Esophagus muscularis mucosa (tissue), 4 donors: ENCODE measurements at regions not wholly inside any gene's neighbourhood (a gene's known extent, or its start where the extent isn't known, plus 50 kb on each side); places are given as distances from the start of the nearest gene placed in this dataset.

Source experiments
- DNase-seq: peaks from one replicate; pipeline ENCODE4 v3.0.0-alpha.2; 2017; ENCODE audit errors: extremely low spot score
- H3K27ac ChIP-seq, 4 donors: fragments of 200-600 bp; sonication (generic); replicated peaks in 1 of 4; 1 replicate in 3 of 4; 2 replicates in 1 of 4; pipeline ENCODE4 v1.5.1; 2016 to 2019; ENCODE audit warnings: mild to moderate bottlenecking in 1 of 4
- H3K27me3 ChIP-seq, 4 donors: fragments of 200-600 bp; sonication (generic); one replicate each; pipeline versions ENCODE4 v1.5.1 to v1.6.0; 2016 to 2019
- H3K36me3 ChIP-seq, 4 donors: fragments of 200-600 bp; sonication (generic); one replicate each; pipeline ENCODE4 v1.5.1; 2016 to 2019
- H3K4me1 ChIP-seq, 4 donors: fragments of 200-600 bp; sonication (generic); one replicate each; pipeline ENCODE4 v1.5.1; 2016 to 2019
- H3K4me3 ChIP-seq, 4 donors: fragments of 200-600 bp; sonication (generic); 1 replicate in 2 of 4; 2 replicates in 2 of 4; pipeline ENCODE4 v1.5.1; 2016 to 2019; ENCODE audit warnings: mild to moderate bottlenecking in 4 of 4, moderate library complexity in 1 of 4
- H3K9me3 ChIP-seq, 4 donors: fragments of 200-600 bp; sonication (generic); 1 replicate in 3 of 4; 2 replicates in 1 of 4; pipeline ENCODE4 v1.5.1; 2016 to 2019
- CTCF ChIP-seq, 3 experiments: fragments of 200-600 bp in 2 of 3; fragments of 450-650 bp in 1 of 3; sonication (generic) in 2 of 3; IDR thresholded peaks; one replicate each; pipeline ENCODE4 v1.5.1; 2017 to 2019; ENCODE audit warnings: antibody characterized with exemption in 3 of 3, mild to moderate bottlenecking in 2 of 3, moderate library complexity in 1 of 3
- EP300 ChIP-seq: sonication (generic); formaldehyde crosslinking; IDR thresholded peaks from one replicate; pipeline ENCODE4 v1.6.1; 2017; ENCODE audit warnings: antibody characterized with exemption
- POLR2A ChIP-seq: fragments of 450-650 bp; IDR thresholded peaks from one replicate; pipeline ENCODE4 v1.6.1; 2017; ENCODE audit warnings: antibody characterized with exemption, moderate library complexity, mild to moderate bottlenecking, low read depth
- POLR2AphosphoS5 ChIP-seq, 2 donors: sonication (generic); formaldehyde crosslinking; IDR thresholded peaks; one replicate each; pipeline ENCODE4 v1.6.1; 2017; ENCODE audit warnings: antibody characterized with exemption in 2 of 2
- WGBS: methylation state at CpG from one replicate; pipeline ENCODE4 v1.1.5; 2018; 5-methylcytosine and 5-hydroxymethylcytosine counted together
- intact Hi-C: fragments of 100-400 bp; cut with DNase I; formaldehyde crosslinking; loops from one replicate; pipeline ENCODE4 v1.15.1; 2023

GRCh38 chrX:79270401-79270800 is 96.7 kb downstream of the ITM2A start:
- Histone ChIP-seq H3K4me3 (no peak overlapping the region), H3K36me3 (no peaks in the 10 kb centered on the region), H3K27me3 (no peaks in the 10 kb centered on the region), H3K4me1 (no peaks in the 10 kb centered on the region), H3K9me3 (no peaks in the 10 kb centered on the region), H3K27ac (no peak overlapping the region)
- WGBS: 5% methylated on average over 4 of the region's 4 CpGs
- no peak for TF ChIP-seq EP300
- TF ChIP-seq CTCF (IDR thresholded peaks at IDR 0.05): peak in 2 of 3 experiments; percentile 15 to 20
- no peak for TF ChIP-seq POLR2AphosphoS5 (IDR thresholded peaks at IDR 0.05)
- TF ChIP-seq POLR2A: no peak
- intact Hi-C loops: no loop called here
- DNase-seq: no peak

- intact Hi-C loops: no loop called here
- H3K4me1 ChIP-seq: no peaks in the 10 kb centered on the region
- 39% methylated on average over 2 of the region's 2 CpGs for WGBS
Observed at GRCh38 chrX:79268788-79269187, 98.3 kb downstream of the ITM2A start.

GRCh38 chrX:79266702-79267101 is 100.4 kb downstream of the ITM2A start:
- no peak for DNase-seq
- TF ChIP-seq POLR2AphosphoS5 (IDR thresholded peaks at IDR 0.05) (no peak), CTCF (IDR thresholded peaks at IDR 0.05) (no peak)
- 59% methylated on average over 6 of the region's 6 CpGs for WGBS

More at GRCh38 chrX:79268788-79269187, 98.3 kb downstream of the ITM2A start:
- no peak for DNase-seq
- Histone ChIP-seq H3K27ac (no peak overlapping the region), H3K27me3 (no peaks in the 10 kb centered on the region), H3K9me3 (no peaks in the 10 kb centered on the region), H3K36me3 (no peaks in the 10 kb centered on the region), H3K4me3 (no peak overlapping the region)
- TF ChIP-seq EP300 (no peak), POLR2AphosphoS5 (IDR thresholded peaks at IDR 0.05) (no peak), CTCF (IDR thresholded peaks at IDR 0.05) (no peak), POLR2A (no peak)

GRCh38 chrX:79263550-79263949 is 103.6 kb downstream of the ITM2A start:
- intact Hi-C loops: no loop called here
- no peak for DNase-seq
- H3K27ac ChIP-seq: no peak overlapping the region
- WGBS: 83% methylated on average over 1 of the region's 1 CpG
- no peaks in the 10 kb centered on the region for H3K9me3 ChIP-seq
- no peaks in the 10 kb centered on the region for H3K36me3 ChIP-seq
- no peak overlapping the region for H3K4me3 ChIP-seq
- no peaks in the 10 kb centered on the region for H3K4me1 ChIP-seq
- no peaks in the 10 kb centered on the region for H3K27me3 ChIP-seq
- no peak for TF ChIP-seq POLR2AphosphoS5 (IDR thresholded peaks at IDR 0.05)

More at GRCh38 chrX:79266702-79267101, 100.4 kb downstream of the ITM2A start:
- H3K4me1 ChIP-seq: no peaks in the 10 kb centered on the region
- H3K36me3 ChIP-seq: no peaks in the 10 kb centered on the region
- H3K27ac ChIP-seq: no peak overlapping the region
- intact Hi-C loops: no loop called here
- no peaks in the 10 kb centered on the region for H3K9me3 ChIP-seq
- no peak overlapping the region for H3K4me3 ChIP-seq
- H3K27me3 ChIP-seq: no peaks in the 10 kb centered on the region

- Histone ChIP-seq H3K4me3 (no peak overlapping the region), H3K27me3 (no peaks in the 10 kb centered on the region), H3K36me3 (no peaks in the 10 kb centered on the region), H3K4me1 (no peaks in the 10 kb centered on the region), H3K27ac (no peak overlapping the region), H3K9me3 (peaks cover 0 to 8% (median 0%) of the 10 kb centered on the region in 4 donors)
- DNase-seq: no peak
- TF ChIP-seq CTCF (IDR thresholded peaks at IDR 0.05): no peak
- intact Hi-C loops: no loop called here
- 28% methylated on average over 2 of the region's 2 CpGs for WGBS
Observed at GRCh38 chrX:79259073-79259689, 108.0 kb downstream of the ITM2A start.
